CD4-positive, alpha-beta T cell (primary cell): ENCODE measurements at regions not wholly inside any gene's neighbourhood (a gene's known extent, or its start where the extent isn't known, plus 50 kb on each side); places are given as distances from the start of the nearest gene placed in this dataset.

ENCODE experiments used
- ATAC-seq: fragments of 200-7000 bp; cut with Tn5 transposase; one replicate; pipeline ENCODE4 v1.10.0; 2022; ENCODE audit warnings: mild to moderate bottlenecking; ENCODE audit not compliant: poor library complexity
- CTCF ChIA-PET: fragments of 350-600 bp; sonication (Branson Sonifier 250); formaldehyde crosslinking; loops from one replicate; lab custom pipeline; 2021; ENCODE audit warnings: antibody characterized with exemption, inconsistent platforms; lab: Charles Lee
- POLR2A ChIA-PET: fragments of 350-600 bp; sonication (Branson Sonifier 250); formaldehyde crosslinking; loops from one replicate; lab custom pipeline; 2021; ENCODE audit warnings: antibody characterized with exemption, inconsistent platforms; lab: Charles Lee
- DNase-seq, 14 experiments: peaks; one replicate each; pipeline ENCODE4 v3.0.0-alpha.2; 2013 to 2020; ENCODE audit warnings: mixed read lengths in 2 of 14
- H3K27ac ChIP-seq, 2 donors: one replicate each; pipeline versions ENCODE4 v1.5.1 to v1.7.0; 2013; ENCODE audit warnings: low read length in 2 of 2, low read depth in 1 of 2, mild to moderate bottlenecking in 1 of 2
- H3K27me3 ChIP-seq, 2 experiments: 1 replicate in 1 of 2; 2 replicates in 1 of 2; pipeline versions ENCODE4 v1.6.1 to v1.7.0; 2013; ENCODE audit warnings: low read length in 2 of 2, control low read depth in 1 of 2, mild to moderate bottlenecking in 1 of 2, moderate library complexity in 1 of 2; ENCODE audit not compliant: insufficient read depth in 2 of 2, control insufficient read depth in 1 of 2
- H3K36me3 ChIP-seq: one replicate; pipeline ENCODE4 v1.6.1; 2013; ENCODE audit warnings: low read length, control low read depth; ENCODE audit not compliant: insufficient read depth
- H3K4me1 ChIP-seq: one replicate; pipeline ENCODE4 v1.6.1; 2013; ENCODE audit warnings: low read length, control low read depth; ENCODE audit not compliant: insufficient read depth
- H3K4me3 ChIP-seq: one replicate; pipeline ENCODE4 v1.5.1; 2013; ENCODE audit warnings: mild to moderate bottlenecking, low read length, moderate library complexity
- H3K9me3 ChIP-seq, 2 experiments: 1 replicate in 1 of 2; 2 replicates in 1 of 2; pipeline versions ENCODE4 v1.6.1 to v1.7.0; 2013; ENCODE audit warnings: low read length in 2 of 2, mild to moderate bottlenecking in 2 of 2, control low read depth in 1 of 2, moderate library complexity in 1 of 2; ENCODE audit not compliant: control insufficient read depth in 1 of 2, insufficient read depth in 1 of 2
- H3K27ac Mint-ChIP-seq: one replicate; pipeline ENCODE4 v1.8.0; 2020; ENCODE audit warnings: mixed read lengths
- H3K27me3 Mint-ChIP-seq: one replicate; pipeline ENCODE4 v1.8.0; 2021; ENCODE audit warnings: mixed read lengths
- H3K36me3 Mint-ChIP-seq: one replicate; pipeline ENCODE4 v1.8.0; 2021; ENCODE audit warnings: low read depth, mixed read lengths
- H3K4me1 Mint-ChIP-seq: one replicate; pipeline ENCODE4 v1.8.0; 2021; ENCODE audit warnings: low read depth, mixed read lengths
- H3K4me3 Mint-ChIP-seq: one replicate; pipeline ENCODE4 v1.8.0; 2020; ENCODE audit warnings: mild to moderate bottlenecking, mixed read lengths
- H3K9me3 Mint-ChIP-seq: one replicate; pipeline ENCODE4 v1.8.0; 2020; ENCODE audit warnings: mixed read lengths
- intact Hi-C, 2 experiments: fragments of 100-400 bp; cut with DNase I in 1 of 2; cut with micrococcal nuclease in 1 of 2; formaldehyde crosslinking; loops; one replicate each; pipeline versions ENCODE4 v1.15.1 to v1.9.0; 2023 to 2025; cut with DNase I, micrococcal nuclease
- TF ChIP-seq, protein P1 (sequence below): fragments of 200-600 bp; IDR thresholded peaks from one replicate; pipeline ENCODE4 v1.8.0; 2022; ENCODE audit warnings: antibody characterized with exemption, mild to moderate bottlenecking

GRCh38 chr2:238973038-238973739, 125.3 kb downstream of the TWIST2 start:
- ATAC-seq (no peak), DNase-seq (no peak)
- H3K4me3 ChIP-seq, result no peak overlapping the region
- intact Hi-C loops, result no loop called here
- Mint-ChIP-seq H3K36me3 (no peaks in the 10 kb centered on the region), H3K4me3 (no peak overlapping the region), H3K4me1 (no peaks in the 10 kb centered on the region), H3K27ac (no peak overlapping the region), H3K27me3 (peaks cover 47% of the 10 kb centered on the region), H3K9me3 (peaks cover 12% of the 10 kb centered on the region)
- peaks cover 14 to 17% of the 10 kb centered on the region in 2 experiments for H3K9me3 ChIP-seq
- TF ChIP-seq, protein P1, sequence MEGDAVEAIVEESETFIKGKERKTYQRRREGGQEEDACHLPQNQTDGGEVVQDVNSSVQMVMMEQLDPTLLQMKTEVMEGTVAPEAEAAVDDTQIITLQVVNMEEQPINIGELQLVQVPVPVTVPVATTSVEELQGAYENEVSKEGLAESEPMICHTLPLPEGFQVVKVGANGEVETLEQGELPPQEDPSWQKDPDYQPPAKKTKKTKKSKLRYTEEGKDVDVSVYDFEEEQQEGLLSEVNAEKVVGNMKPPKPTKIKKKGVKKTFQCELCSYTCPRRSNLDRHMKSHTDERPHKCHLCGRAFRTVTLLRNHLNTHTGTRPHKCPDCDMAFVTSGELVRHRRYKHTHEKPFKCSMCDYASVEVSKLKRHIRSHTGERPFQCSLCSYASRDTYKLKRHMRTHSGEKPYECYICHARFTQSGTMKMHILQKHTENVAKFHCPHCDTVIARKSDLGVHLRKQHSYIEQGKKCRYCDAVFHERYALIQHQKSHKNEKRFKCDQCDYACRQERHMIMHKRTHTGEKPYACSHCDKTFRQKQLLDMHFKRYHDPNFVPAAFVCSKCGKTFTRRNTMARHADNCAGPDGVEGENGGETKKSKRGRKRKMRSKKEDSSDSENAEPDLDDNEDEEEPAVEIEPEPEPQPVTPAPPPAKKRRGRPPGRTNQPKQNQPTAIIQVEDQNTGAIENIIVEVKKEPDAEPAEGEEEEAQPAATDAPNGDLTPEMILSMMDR, result no peak
- H3K27me3 ChIP-seq, result peaks cover 14 to 26% of the 10 kb centered on the region in 2 experiments
- no peaks in the 10 kb centered on the region for H3K36me3 ChIP-seq
- H3K27ac ChIP-seq, result no peak overlapping the region
- H3K4me1 ChIP-seq, result peaks cover 3% of the 10 kb centered on the region
- ChIA-PET CTCF (interaction anchor here (0.7 kb wide), 1 partner anchor 1825 kb away, joined by 3 read pairs; no protein-coding TSS in a partner anchor), POLR2A (no interaction called here)

GRCh38 chr2:238974081-238974480, 126.2 kb downstream of the TWIST2 start:
- ATAC-seq (no peak), DNase-seq (no peak)
- H3K27ac Mint-ChIP-seq, result no peak overlapping the region
- TF ChIP-seq, protein P1, result no peak
- Histone ChIP-seq H3K27me3 (peaks cover 10 to 25% of the 10 kb centered on the region in 2 experiments), H3K9me3 (peaks cover 14 to 17% of the 10 kb centered on the region in 2 experiments), H3K27ac (no peak overlapping the region), H3K4me1 (peaks cover 3% of the 10 kb centered on the region), H3K36me3 (no peaks in the 10 kb centered on the region), H3K4me3 (no peak overlapping the region)
- peaks cover 52% of the 10 kb centered on the region for H3K27me3 Mint-ChIP-seq
- ChIA-PET POLR2A (no interaction called here), CTCF (no interaction called here)
- no peak overlapping the region for H3K4me3 Mint-ChIP-seq
- intact Hi-C loops, result no loop called here
- no peaks in the 10 kb centered on the region for H3K4me1 Mint-ChIP-seq
- H3K9me3 Mint-ChIP-seq, result peaks cover 12% of the 10 kb centered on the region
- no peaks in the 10 kb centered on the region for H3K36me3 Mint-ChIP-seq

DNA sequence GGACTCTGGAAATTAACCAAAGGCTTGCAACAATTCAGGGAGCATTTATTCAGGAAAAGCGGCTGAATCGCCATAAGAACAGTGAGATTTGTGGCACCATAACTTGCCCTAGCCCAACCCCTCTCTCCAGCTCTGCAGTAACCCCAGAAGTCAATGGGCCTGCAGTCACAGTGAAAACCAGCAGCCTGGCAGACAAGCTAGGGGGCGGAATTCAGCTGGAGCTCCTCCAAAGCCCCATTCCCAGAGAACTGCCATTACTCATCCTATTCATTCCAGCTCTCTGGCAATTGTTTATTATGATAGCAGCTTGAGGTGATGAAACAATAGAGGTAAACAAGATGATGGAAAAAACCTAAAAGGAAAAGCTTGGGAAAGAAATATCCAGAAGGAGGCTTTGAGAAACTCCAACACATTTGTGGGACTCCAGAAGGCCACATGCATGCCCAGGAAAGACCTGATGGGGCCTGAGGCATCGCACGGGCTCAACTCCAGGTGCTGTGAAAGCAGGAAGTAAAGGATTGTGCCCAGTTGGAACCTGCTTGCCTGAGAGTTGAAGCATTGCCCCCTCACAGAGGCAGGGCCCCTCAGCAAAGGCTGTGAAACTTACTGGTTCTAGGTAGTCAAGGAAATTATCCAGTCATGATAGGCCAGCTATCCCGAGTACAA, 126.7 kb downstream of the TWIST2 start:
- ATAC-seq (no peak), DNase-seq (no peak)
- CTCF ChIA-PET, result interaction anchor here (0.7 kb wide), 1 partner anchor 9 kb away, joined by 3 read pairs; no protein-coding TSS in a partner anchor
- POLR2A ChIA-PET, result no interaction called here
- intact Hi-C loops, result no loop called here
- TF ChIP-seq, protein P1, result no peak
- Mint-ChIP-seq H3K4me1 (no peaks in the 10 kb centered on the region), H3K27ac (no peak overlapping the region), H3K36me3 (no peaks in the 10 kb centered on the region), H3K9me3 (peaks cover 12% of the 10 kb centered on the region), H3K27me3 (peaks cover 51% of the 10 kb centered on the region), H3K4me3 (no peak overlapping the region)
- H3K27ac ChIP-seq, result no peak overlapping the region
- H3K4me3 ChIP-seq, result no peak overlapping the region
- H3K4me1 ChIP-seq, result peaks cover 3% of the 10 kb centered on the region
- peaks cover 10 to 21% of the 10 kb centered on the region in 2 experiments for H3K27me3 ChIP-seq
- H3K9me3 ChIP-seq, result peaks cover 14 to 17% of the 10 kb centered on the region in 2 experiments
- H3K36me3 ChIP-seq, result no peaks in the 10 kb centered on the region
